ENCODE measurements at regions not wholly inside any gene's neighbourhood (a gene's known extent, or its start where the extent isn't known, plus 50 kb on each side); places are given as distances from the start of the nearest gene placed in this dataset.

- TF ChIP-seq ZNF580 (CRISPR knock-in tag; IDR thresholded peaks at IDR 0.05; ENCODE audit: borderline replicate concordance, low read depth) (no peak), ZNF362 (CRISPR knock-in tag; IDR thresholded peaks at IDR 0.05; ENCODE audit: borderline replicate concordance) (no peak), HMGXB4 (CRISPR knock-in tag; IDR thresholded peaks at IDR 0.05; ENCODE audit: borderline replicate concordance in 1 of 2, low read depth in 1 of 2) (no peak), ZNF572 (CRISPR knock-in tag; IDR thresholded peaks at IDR 0.05) (no peak), CENPT (CRISPR knock-in tag; IDR thresholded peaks at IDR 0.05; ENCODE audit: low read depth) (no peak), TCF7 (IDR thresholded peaks at IDR 0.05; ENCODE audit: low read depth) (no peak), SAP130 (CRISPR knock-in tag; IDR thresholded peaks at IDR 0.05; ENCODE audit: low read depth) (no peak), MAFG (CRISPR knock-in tag; IDR thresholded peaks at IDR 0.05) (no peak)
Measured at GRCh38 chr11:38711110-38711509, 2113.1 kb upstream of the RAG2 start (continued).

- no peak overlapping the region for H3K4me3 ChIP-seq (replicated peaks in 1 of 3; ENCODE audit: insufficient read depth in 1 of 3, low read depth in 2 of 3, low read length in 3 of 3)
- POLR2A ChIA-PET: no interaction called here
- no peaks in the 10 kb centered on the region for H4K20me1 ChIP-seq (ENCODE audit: insufficient read depth, low read length)
- intact Hi-C loops (cut with micrococcal nuclease; ENCODE audit: unreplicated experiment) (no loop called here), in situ Hi-C loops (cut with HindIII; ENCODE audit: extremely low pct_ligation_motif_present, low pct_unique_long_range_greater_than_20kb) (no loop called here)
- H3K9me3 ChIP-seq (ENCODE audit: low read length): peaks cover 21% of the 10 kb centered on the region
- CTCF ChIA-PET (ENCODE audit: low intra/inter-chr PET ratio, low total read pairs): no interaction called here
- H3K79me2 ChIP-seq (ENCODE audit: insufficient read depth, low read length): no peaks in the 10 kb centered on the region
- no peak overlapping the region for H3K27ac ChIP-seq (ENCODE audit: extremely low read length, insufficient read depth, low read length)
- no peak for DNase-seq (ENCODE audit: low spot score)
- H3K4me1 ChIP-seq (ENCODE audit: insufficient read depth, low read length): no peaks in the 10 kb centered on the region
- H2AFZ ChIP-seq (ENCODE audit: low read length): no peak overlapping the region
- BruUV-seq (replicated peaks): no TSS peak
- no peak overlapping the region for H3K9ac ChIP-seq (ENCODE audit: insufficient read depth, low read depth, low read length)
- no peaks in the 10 kb centered on the region for H3K36me3 ChIP-seq (replicated peaks in 1 of 2; ENCODE audit: control insufficient read depth in 1 of 2, insufficient read depth in 2 of 2, low read length in 2 of 2)
- ATAC-seq: no peak
- H3K4me2 ChIP-seq (ENCODE audit: low read depth, low read length): no peak overlapping the region
- FAIRE-seq: no peak
- 42% methylated on average over 5 of the region's 5 CpGs for WGBS (ENCODE audit: low lambda C conversion rate)
- H3K27me3 ChIP-seq (ENCODE audit: control insufficient read depth in 1 of 2, insufficient read depth in 2 of 2, low read length in 2 of 2): no peaks in the 10 kb centered on the region
- TF ChIP-seq ZNF362 (CRISPR knock-in tag; IDR thresholded peaks at IDR 0.05; ENCODE audit: borderline replicate concordance): no peak
- TF ChIP-seq HNRNPH1 (optimal IDR thresholded peaks at IDR 0.05; ENCODE audit: low read depth, low read length): no peak
- no peak for TF ChIP-seq ZKSCAN1 (IDR thresholded peaks at IDR 0.05; ENCODE audit: low read length)
- no peak for TF ChIP-seq TOE1 (CRISPR knock-in tag; IDR thresholded peaks at IDR 0.05)
- no peak for TF ChIP-seq ZNF530 (CRISPR knock-in tag; IDR thresholded peaks at IDR 0.05; ENCODE audit: low read depth)
- TF ChIP-seq ZFP62 (CRISPR knock-in tag; IDR thresholded peaks at IDR 0.05): no peak
- TF ChIP-seq ATF1 (CRISPR knock-in tag; IDR thresholded peaks at IDR 0.05): no peak
- no peak for TF ChIP-seq ZNF121 (CRISPR knock-in tag; IDR thresholded peaks at IDR 0.05)
- no peak for TF ChIP-seq HBP1 (CRISPR knock-in tag; IDR thresholded peaks at IDR 0.05; ENCODE audit: low read depth)
- TF ChIP-seq PRMT3 (CRISPR knock-in tag; IDR thresholded peaks at IDR 0.05; ENCODE audit: borderline replicate concordance, low read depth): no peak
- TF ChIP-seq NR2F1 (CRISPR knock-in tag; IDR thresholded peaks at IDR 0.05): no peak
- no peak for TF ChIP-seq HOXA9 (CRISPR knock-in tag; IDR thresholded peaks at IDR 0.05; ENCODE audit: borderline replicate concordance)
Measured at GRCh38 chr11:38710262-38710661, 2112.2 kb upstream of the RAG2 start.

Measured in HepG2 (cell line).